Glutamatergic neuron (in vitro differentiated cells): ENCODE measurements at regions not wholly inside any gene's neighbourhood (a gene's known extent, or its start where the extent isn't known, plus 50 kb on each side); places are given as distances from the start of the nearest gene placed in this dataset.

Source experiments
- DNase-seq: peaks from one replicate; pipeline ENCODE4 v3.0.0; 2022
- H3K27ac Mint-ChIP-seq: one replicate; pipeline ENCODE4 v1.8.0; 2020; ENCODE audit warnings: mild to moderate bottlenecking, mixed read lengths, inconsistent platforms; ENCODE audit not compliant: unreplicated experiment
- H3K27me3 Mint-ChIP-seq: one replicate; pipeline ENCODE4 v1.8.0; 2020; ENCODE audit warnings: mild to moderate bottlenecking, moderate library complexity, mixed read lengths, inconsistent platforms; ENCODE audit not compliant: unreplicated experiment
- H3K36me3 Mint-ChIP-seq: one replicate; pipeline ENCODE4 v1.8.0; 2020; ENCODE audit warnings: mild to moderate bottlenecking, mixed read lengths, inconsistent platforms; ENCODE audit not compliant: unreplicated experiment
- H3K4me1 Mint-ChIP-seq: one replicate; pipeline ENCODE4 v1.8.0; 2020; ENCODE audit warnings: mild to moderate bottlenecking, low read depth, mixed read lengths, inconsistent platforms; ENCODE audit not compliant: unreplicated experiment
- H3K4me3 Mint-ChIP-seq: one replicate; pipeline ENCODE4 v1.8.0; 2020; ENCODE audit warnings: mild to moderate bottlenecking, mixed read lengths, inconsistent platforms; ENCODE audit not compliant: unreplicated experiment
- H3K9me3 Mint-ChIP-seq: one replicate; pipeline ENCODE4 v1.8.0; 2020; ENCODE audit warnings: mild to moderate bottlenecking, moderate library complexity, mixed read lengths, inconsistent platforms; ENCODE audit not compliant: unreplicated experiment
- TF ChIP-seq, protein P1 (sequence below): fragments of 200-600 bp; sonication (generic); IDR thresholded peaks from one replicate; pipeline ENCODE4 v1.5.0; 2021; ENCODE audit not compliant: partially characterized antibody, unreplicated experiment

- Mint-ChIP-seq H3K4me3 (no peak overlapping the region), H3K9me3 (no peaks in the 10 kb centered on the region), H3K4me1 (no peaks in the 10 kb centered on the region), H3K27ac (no peak overlapping the region), H3K27me3 (peaks cover 1% of the 10 kb centered on the region), H3K36me3 (no peaks in the 10 kb centered on the region)
- TF ChIP-seq, protein P1, sequence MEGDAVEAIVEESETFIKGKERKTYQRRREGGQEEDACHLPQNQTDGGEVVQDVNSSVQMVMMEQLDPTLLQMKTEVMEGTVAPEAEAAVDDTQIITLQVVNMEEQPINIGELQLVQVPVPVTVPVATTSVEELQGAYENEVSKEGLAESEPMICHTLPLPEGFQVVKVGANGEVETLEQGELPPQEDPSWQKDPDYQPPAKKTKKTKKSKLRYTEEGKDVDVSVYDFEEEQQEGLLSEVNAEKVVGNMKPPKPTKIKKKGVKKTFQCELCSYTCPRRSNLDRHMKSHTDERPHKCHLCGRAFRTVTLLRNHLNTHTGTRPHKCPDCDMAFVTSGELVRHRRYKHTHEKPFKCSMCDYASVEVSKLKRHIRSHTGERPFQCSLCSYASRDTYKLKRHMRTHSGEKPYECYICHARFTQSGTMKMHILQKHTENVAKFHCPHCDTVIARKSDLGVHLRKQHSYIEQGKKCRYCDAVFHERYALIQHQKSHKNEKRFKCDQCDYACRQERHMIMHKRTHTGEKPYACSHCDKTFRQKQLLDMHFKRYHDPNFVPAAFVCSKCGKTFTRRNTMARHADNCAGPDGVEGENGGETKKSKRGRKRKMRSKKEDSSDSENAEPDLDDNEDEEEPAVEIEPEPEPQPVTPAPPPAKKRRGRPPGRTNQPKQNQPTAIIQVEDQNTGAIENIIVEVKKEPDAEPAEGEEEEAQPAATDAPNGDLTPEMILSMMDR: no peak
- DNase-seq: no peak
Measured at GRCh38 chr2:138113871-138114525, 149.7 kb downstream of the HNMT start.

DNA sequence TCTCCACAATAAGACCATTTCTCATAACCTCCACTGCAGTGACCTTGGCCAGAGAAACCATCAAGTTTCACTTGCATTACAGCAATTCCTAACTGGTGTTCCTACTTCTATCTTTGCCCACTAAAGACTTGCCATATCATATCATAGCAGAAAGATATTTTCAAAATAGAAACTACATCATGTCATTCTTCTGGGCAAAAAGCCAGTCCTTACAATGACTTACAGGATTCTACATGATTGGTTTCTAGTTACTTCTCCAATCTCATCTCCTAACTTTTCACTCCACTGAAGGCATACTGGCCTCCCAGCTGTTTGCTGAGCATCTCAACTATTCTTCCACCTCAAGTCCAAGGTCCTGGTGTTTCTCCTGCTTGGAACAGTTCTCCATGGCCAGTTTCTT lies 151.4 kb downstream of the HNMT start:
- Mint-ChIP-seq H3K9me3 (no peaks in the 10 kb centered on the region), H3K4me3 (no peak overlapping the region), H3K27ac (no peak overlapping the region), H3K36me3 (no peaks in the 10 kb centered on the region), H3K4me1 (no peaks in the 10 kb centered on the region), H3K27me3 (peaks cover 1% of the 10 kb centered on the region)
- DNase-seq: no peak
- TF ChIP-seq, protein P1: no peak

DNA sequence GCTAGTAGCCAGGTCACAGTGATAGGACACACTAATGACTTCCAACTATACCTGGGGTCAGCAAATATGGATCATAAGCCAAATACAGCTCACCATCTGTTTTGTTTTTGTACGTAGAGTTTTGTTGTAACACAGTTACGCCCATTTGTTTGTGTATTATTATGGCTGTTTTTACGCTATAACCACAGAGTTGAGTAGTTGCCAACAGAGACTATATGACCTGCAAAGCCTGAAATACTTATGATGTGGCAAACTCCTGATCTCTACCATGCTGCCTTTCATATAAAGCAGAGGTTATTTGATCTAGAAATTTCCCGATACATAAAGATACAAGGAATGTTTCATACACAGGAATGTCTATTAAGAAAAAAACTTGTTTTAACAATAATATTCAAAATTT lies 152.2 kb downstream of the HNMT start:
- Mint-ChIP-seq H3K36me3 (no peaks in the 10 kb centered on the region), H3K4me1 (no peaks in the 10 kb centered on the region), H3K27ac (no peak overlapping the region), H3K4me3 (no peak overlapping the region), H3K27me3 (no peaks in the 10 kb centered on the region), H3K9me3 (no peaks in the 10 kb centered on the region)
- DNase-seq: no peak
- TF ChIP-seq, protein P1: no peak

DNA sequence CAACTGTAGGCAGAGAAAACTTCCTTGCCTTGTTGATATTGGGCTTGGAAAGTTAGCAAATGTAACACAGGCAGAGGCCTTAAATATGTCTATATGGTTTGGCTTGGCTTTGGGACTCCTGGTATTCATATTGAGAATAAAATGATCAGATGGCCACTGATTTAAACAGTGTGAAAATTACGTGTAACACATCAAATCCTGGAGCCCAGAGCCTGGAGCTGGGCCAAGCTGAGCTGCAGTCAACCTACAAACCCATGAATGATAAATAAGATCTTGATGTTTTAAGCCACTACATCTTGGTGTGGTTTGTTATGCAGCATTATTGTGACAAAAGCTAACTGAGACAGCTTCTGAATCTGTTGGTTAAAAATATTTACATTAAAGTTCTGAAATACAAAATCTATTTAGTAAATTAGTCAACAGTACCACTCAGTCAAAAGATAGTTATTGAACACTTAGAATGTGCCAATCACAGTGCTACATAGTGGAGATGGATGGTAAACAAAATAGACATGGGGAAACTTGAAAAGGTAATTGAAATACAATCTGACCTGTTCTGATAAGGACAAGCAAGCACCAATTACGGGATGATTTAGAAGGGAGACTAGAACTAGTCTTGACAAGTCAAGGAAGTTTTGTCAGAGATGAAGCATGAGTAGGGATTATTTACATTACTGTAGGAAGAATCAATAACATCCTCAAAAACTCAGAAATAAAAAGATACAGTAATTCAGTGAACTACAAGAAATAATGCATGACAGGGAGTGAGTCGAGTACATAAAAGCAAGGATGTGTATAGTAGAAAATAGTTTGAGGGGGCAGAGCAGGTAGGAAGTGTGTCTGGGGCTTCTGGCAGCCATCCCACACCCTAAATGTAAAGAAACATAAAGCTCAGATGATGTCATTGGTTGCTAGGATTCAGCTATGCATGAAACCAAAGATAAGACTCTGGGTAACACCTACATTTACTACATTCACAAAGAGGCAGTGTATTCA lies 157.7 kb downstream of the HNMT start:
- H3K4me1 Mint-ChIP-seq: peaks cover 5% of the 10 kb centered on the region
- no peaks in the 10 kb centered on the region for H3K27me3 Mint-ChIP-seq
- H3K4me3 Mint-ChIP-seq: no peak overlapping the region
- H3K27ac Mint-ChIP-seq: no peak overlapping the region
- H3K9me3 Mint-ChIP-seq: no peaks in the 10 kb centered on the region
- no peaks in the 10 kb centered on the region for H3K36me3 Mint-ChIP-seq
- TF ChIP-seq, protein P1: no peak
- no peak for DNase-seq

- peaks cover 5% of the 10 kb centered on the region for H3K4me1 Mint-ChIP-seq
- no peaks in the 10 kb centered on the region for H3K9me3 Mint-ChIP-seq
- H3K27me3 Mint-ChIP-seq: no peaks in the 10 kb centered on the region
- DNase-seq: no peak
- TF ChIP-seq, protein P1: no peak
- H3K4me3 Mint-ChIP-seq: no peak overlapping the region
- no peaks in the 10 kb centered on the region for H3K36me3 Mint-ChIP-seq
- no peak overlapping the region for H3K27ac Mint-ChIP-seq
Measured at GRCh38 chr2:138122891-138123290, 158.6 kb downstream of the HNMT start.
